WTC11 (cell line): ENCODE measurements at regions not wholly inside any gene's neighbourhood (a gene's known extent, or its start where the extent isn't known, plus 50 kb on each side); places are given as distances from the start of the nearest gene placed in this dataset.

Experiments
- ATAC-seq: fragments of 200-7000 bp; cut with Tn5 transposase; 2 replicates; pipeline ENCODE4 v1.10.0; 2021; ENCODE audit warnings: mild to moderate bottlenecking, moderate library complexity
- CTCF ChIA-PET: fragments of 300-600 bp; sonication (Branson Sonifier 250); formaldehyde crosslinking; loops from one replicate; lab custom pipeline; 2021; ENCODE audit warnings: antibody characterized with exemption; lab: Charles Lee
- POLR2A ChIA-PET: fragments of 350-600 bp; sonication (Branson Sonifier 250); formaldehyde crosslinking; loops from one replicate; lab custom pipeline; 2021; ENCODE audit warnings: antibody characterized with exemption; lab: Charles Lee
- DNase-seq: peaks from one replicate; pipeline ENCODE4 v3.0.0; 2021; ENCODE audit warnings: low spot score
- H3K27ac Mint-ChIP-seq: 2 replicates; pipeline ENCODE4 v1.8.0; 2021; ENCODE audit warnings: mixed read lengths
- H3K27me3 Mint-ChIP-seq: 2 replicates; pipeline ENCODE4 v1.8.0; 2021; ENCODE audit warnings: low read depth, mild to moderate bottlenecking, moderate library complexity, mixed read lengths
- H3K36me3 Mint-ChIP-seq: 2 replicates; pipeline ENCODE4 v1.8.0; 2021; ENCODE audit warnings: mixed read lengths
- H3K4me1 Mint-ChIP-seq: 2 replicates; pipeline ENCODE4 v1.8.0; 2022; ENCODE audit warnings: mixed read lengths
- H3K4me3 Mint-ChIP-seq: 2 replicates; pipeline ENCODE4 v1.8.0; 2021; ENCODE audit warnings: mild to moderate bottlenecking, moderate library complexity, mixed read lengths
- H3K9me3 Mint-ChIP-seq: 2 replicates; pipeline ENCODE4 v1.8.0; 2021; ENCODE audit warnings: mixed read lengths
- AR ChIP-seq: fragments of 250-450 bp; sonication (Bioruptor Pico); IDR thresholded peaks from 2 replicates; pipeline ENCODE4 v1.9.0; 2021; ENCODE audit warnings: mild to moderate bottlenecking
- ATF1 ChIP-seq: sonication (generic); formaldehyde crosslinking; IDR thresholded peaks from 2 replicates; pipeline ENCODE4 v1.8.1; 2023; ENCODE audit warnings: mild to moderate bottlenecking, moderate library complexity, missing genetic modification reagents
- CREM ChIP-seq: sonication (generic); formaldehyde crosslinking; IDR thresholded peaks from 2 replicates; pipeline ENCODE4 v1.8.1; 2022; ENCODE audit warnings: mild to moderate bottlenecking, missing genetic modification reagents, moderate library complexity
- ESRRA ChIP-seq: sonication (generic); formaldehyde crosslinking; IDR thresholded peaks from 2 replicates; pipeline ENCODE4 v1.8.1; 2022; ENCODE audit warnings: mild to moderate bottlenecking, missing genetic modification reagents, borderline replicate concordance
- FOXK1 ChIP-seq: sonication (generic); formaldehyde crosslinking; IDR thresholded peaks from 2 replicates; pipeline ENCODE4 v1.8.0; 2022; ENCODE audit warnings: mild to moderate bottlenecking, moderate library complexity, missing genetic modification reagents
- NFATC4 ChIP-seq: fragments of 250-450 bp; sonication (Bioruptor Pico); IDR thresholded peaks from 2 replicates; pipeline ENCODE4 v1.9.0; 2021; ENCODE audit warnings: mild to moderate bottlenecking
- OVOL2 ChIP-seq: fragments of 250-450 bp; sonication (Bioruptor Pico); IDR thresholded peaks from 2 replicates; pipeline ENCODE4 v1.9.0; 2021; ENCODE audit warnings: mild to moderate bottlenecking, borderline replicate concordance
- RORB ChIP-seq: fragments of 250-450 bp; sonication (Bioruptor Pico); IDR thresholded peaks from 2 replicates; pipeline ENCODE4 v1.9.0; 2021; ENCODE audit warnings: mild to moderate bottlenecking
- TEAD4 ChIP-seq: sonication (generic); formaldehyde crosslinking; IDR thresholded peaks from 2 replicates; pipeline ENCODE4 v1.8.0; 2022; ENCODE audit warnings: mild to moderate bottlenecking, missing genetic modification reagents
- TP53 ChIP-seq: sonication (generic); formaldehyde crosslinking; IDR thresholded peaks from 2 replicates; pipeline ENCODE4 v1.8.1; 2023; ENCODE audit warnings: mild to moderate bottlenecking, missing genetic modification reagents
- ZNF121 ChIP-seq: sonication (generic); formaldehyde crosslinking; IDR thresholded peaks from 2 replicates; pipeline ENCODE4 v1.8.0; 2023; ENCODE audit warnings: missing genetic modification reagents
- ZNF232 ChIP-seq: sonication (generic); formaldehyde crosslinking; IDR thresholded peaks from 2 replicates; pipeline ENCODE4 v1.8.0; 2022; ENCODE audit warnings: mild to moderate bottlenecking, missing genetic modification reagents
- ZNF423 ChIP-seq: fragments of 250-450 bp; sonication (Bioruptor Pico); IDR thresholded peaks from 2 replicates; pipeline ENCODE4 v2.1.2; 2022; ENCODE audit warnings: mild to moderate bottlenecking, moderate library complexity
- TF ChIP-seq, protein P1 (sequence below): sonication (generic); formaldehyde crosslinking; IDR thresholded peaks from 2 replicates; pipeline ENCODE4 v1.8.1; 2022; ENCODE audit warnings: missing genetic modification reagents, borderline replicate concordance
- TF ChIP-seq, protein P2 (sequence below): sonication (generic); formaldehyde crosslinking; IDR thresholded peaks from 2 replicates; pipeline ENCODE4 v1.8.0; 2022; ENCODE audit warnings: missing genetic modification reagents
- TF ChIP-seq, protein P3 (sequence below): sonication (generic); formaldehyde crosslinking; IDR thresholded peaks from 2 replicates; pipeline ENCODE4 v1.8.1; 2022; ENCODE audit warnings: mild to moderate bottlenecking, missing genetic modification reagents, moderate library complexity, borderline replicate concordance
- TF ChIP-seq, protein P4 (sequence below): sonication (generic); formaldehyde crosslinking; conservative IDR thresholded peaks from 2 replicates; pipeline ENCODE4 v1.8.1; 2022; ENCODE audit warnings: mild to moderate bottlenecking, missing genetic modification reagents
- TF ChIP-seq, protein P5 (sequence below): sonication (generic); formaldehyde crosslinking; IDR thresholded peaks from 2 replicates; pipeline ENCODE4 v1.8.1; 2023; ENCODE audit warnings: mild to moderate bottlenecking, missing genetic modification reagents, borderline replicate concordance
- TF ChIP-seq, protein P6 (sequence below): fragments of 250-450 bp; sonication (Bioruptor Pico); IDR thresholded peaks from 2 replicates; pipeline ENCODE4 v1.9.0; 2021; ENCODE audit warnings: mild to moderate bottlenecking

GRCh38 chr2:122583159-122583917, 827.9 kb downstream of the TSN start:
- DNase-seq (no peak), ATAC-seq (no peak)
- no peak for TF ChIP-seq ESRRA (CRISPR knock-in tag)
- TF ChIP-seq, protein P1, sequence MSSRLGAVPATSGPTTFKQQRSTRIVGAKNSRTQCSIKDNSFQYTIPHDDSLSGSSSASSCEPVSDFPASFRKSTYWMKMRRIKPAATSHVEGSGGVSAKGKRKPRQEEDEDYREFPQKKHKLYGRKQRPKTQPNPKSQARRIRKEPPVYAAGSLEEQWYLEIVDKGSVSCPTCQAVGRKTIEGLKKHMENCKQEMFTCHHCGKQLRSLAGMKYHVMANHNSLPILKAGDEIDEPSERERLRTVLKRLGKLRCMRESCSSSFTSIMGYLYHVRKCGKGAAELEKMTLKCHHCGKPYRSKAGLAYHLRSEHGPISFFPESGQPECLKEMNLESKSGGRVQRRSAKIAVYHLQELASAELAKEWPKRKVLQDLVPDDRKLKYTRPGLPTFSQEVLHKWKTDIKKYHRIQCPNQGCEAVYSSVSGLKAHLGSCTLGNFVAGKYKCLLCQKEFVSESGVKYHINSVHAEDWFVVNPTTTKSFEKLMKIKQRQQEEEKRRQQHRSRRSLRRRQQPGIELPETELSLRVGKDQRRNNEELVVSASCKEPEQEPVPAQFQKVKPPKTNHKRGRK (CRISPR knock-in tag), result peak; percentile 91; the same call in 1 of the 2 replicates
- Mint-ChIP-seq H3K4me3 (no peak overlapping the region), H3K36me3 (no peaks in the 10 kb centered on the region; the same call in 1 of the 2 replicates), H3K27ac (no peak overlapping the region), H3K9me3 (peaks cover 15% of the 10 kb centered on the region), H3K27me3 (peaks cover 2% of the 10 kb centered on the region; the same call in 1 of the 2 replicates), H3K4me1 (no peaks in the 10 kb centered on the region)
- POLR2A ChIA-PET, result no interaction called here
- CTCF ChIA-PET, result no interaction called here

GRCh38 chr2:122590524-122590923, 835.1 kb downstream of the TSN start:
- Mint-ChIP-seq H3K27me3 (peaks cover 2% of the 10 kb centered on the region; the same call in 1 of the 2 replicates), H3K36me3 (peaks cover 3% of the 10 kb centered on the region), H3K9me3 (peaks cover 30% of the 10 kb centered on the region), H3K27ac (no peak overlapping the region), H3K4me1 (peaks cover 4% of the 10 kb centered on the region; the same call in 1 of the 2 replicates), H3K4me3 (no peak overlapping the region)
- POLR2A ChIA-PET, result interaction anchor here (0.6 kb wide), 1 partner anchor 59 kb away, joined by 4 read pairs; no protein-coding TSS in a partner anchor
- ATAC-seq, result no peak
- CTCF ChIA-PET, result no interaction called here
- no peak for DNase-seq
- TF ChIP-seq TEAD4 (CRISPR knock-in tag) (no peak), ZNF423 (CRISPR knock-in tag) (no peak), FOXK1 (CRISPR knock-in tag) (no peak), OVOL2 (CRISPR knock-in tag) (no peak), NFATC4 (CRISPR knock-in tag) (no peak), ZNF121 (CRISPR knock-in tag) (no peak), RORB (CRISPR knock-in tag) (no peak), ZNF232 (CRISPR knock-in tag) (no peak), TP53 (no peak), ATF1 (CRISPR knock-in tag) (no peak), CREM (CRISPR knock-in tag) (no peak), AR (CRISPR knock-in tag) (no peak)
- TF ChIP-seq, protein P2, sequence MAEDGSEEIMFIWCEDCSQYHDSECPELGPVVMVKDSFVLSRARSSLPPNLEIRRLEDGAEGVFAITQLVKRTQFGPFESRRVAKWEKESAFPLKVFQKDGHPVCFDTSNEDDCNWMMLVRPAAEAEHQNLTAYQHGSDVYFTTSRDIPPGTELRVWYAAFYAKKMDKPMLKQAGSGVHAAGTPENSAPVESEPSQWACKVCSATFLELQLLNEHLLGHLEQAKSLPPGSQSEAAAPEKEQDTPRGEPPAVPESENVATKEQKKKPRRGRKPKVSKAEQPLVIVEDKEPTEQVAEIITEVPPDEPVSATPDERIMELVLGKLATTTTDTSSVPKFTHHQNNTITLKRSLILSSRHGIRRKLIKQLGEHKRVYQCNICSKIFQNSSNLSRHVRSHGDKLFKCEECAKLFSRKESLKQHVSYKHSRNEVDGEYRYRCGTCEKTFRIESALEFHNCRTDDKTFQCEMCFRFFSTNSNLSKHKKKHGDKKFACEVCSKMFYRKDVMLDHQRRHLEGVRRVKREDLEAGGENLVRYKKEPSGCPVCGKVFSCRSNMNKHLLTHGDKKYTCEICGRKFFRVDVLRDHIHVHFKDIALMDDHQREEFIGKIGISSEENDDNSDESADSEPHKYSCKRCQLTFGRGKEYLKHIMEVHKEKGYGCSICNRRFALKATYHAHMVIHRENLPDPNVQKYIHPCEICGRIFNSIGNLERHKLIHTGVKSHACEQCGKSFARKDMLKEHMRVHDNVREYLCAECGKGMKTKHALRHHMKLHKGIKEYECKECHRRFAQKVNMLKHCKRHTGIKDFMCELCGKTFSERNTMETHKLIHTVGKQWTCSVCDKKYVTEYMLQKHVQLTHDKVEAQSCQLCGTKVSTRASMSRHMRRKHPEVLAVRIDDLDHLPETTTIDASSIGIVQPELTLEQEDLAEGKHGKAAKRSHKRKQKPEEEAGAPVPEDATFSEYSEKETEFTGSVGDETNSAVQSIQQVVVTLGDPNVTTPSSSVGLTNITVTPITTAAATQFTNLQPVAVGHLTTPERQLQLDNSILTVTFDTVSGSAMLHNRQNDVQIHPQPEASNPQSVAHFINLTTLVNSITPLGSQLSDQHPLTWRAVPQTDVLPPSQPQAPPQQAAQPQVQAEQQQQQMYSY (CRISPR knock-in tag), result no peak
- TF ChIP-seq, protein P3, sequence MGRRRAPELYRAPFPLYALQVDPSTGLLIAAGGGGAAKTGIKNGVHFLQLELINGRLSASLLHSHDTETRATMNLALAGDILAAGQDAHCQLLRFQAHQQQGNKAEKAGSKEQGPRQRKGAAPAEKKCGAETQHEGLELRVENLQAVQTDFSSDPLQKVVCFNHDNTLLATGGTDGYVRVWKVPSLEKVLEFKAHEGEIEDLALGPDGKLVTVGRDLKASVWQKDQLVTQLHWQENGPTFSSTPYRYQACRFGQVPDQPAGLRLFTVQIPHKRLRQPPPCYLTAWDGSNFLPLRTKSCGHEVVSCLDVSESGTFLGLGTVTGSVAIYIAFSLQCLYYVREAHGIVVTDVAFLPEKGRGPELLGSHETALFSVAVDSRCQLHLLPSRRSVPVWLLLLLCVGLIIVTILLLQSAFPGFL (CRISPR knock-in tag), result no peak
- TF ChIP-seq, protein P4, sequence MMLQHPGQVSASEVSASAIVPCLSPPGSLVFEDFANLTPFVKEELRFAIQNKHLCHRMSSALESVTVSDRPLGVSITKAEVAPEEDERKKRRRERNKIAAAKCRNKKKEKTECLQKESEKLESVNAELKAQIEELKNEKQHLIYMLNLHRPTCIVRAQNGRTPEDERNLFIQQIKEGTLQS, result no peak
- TF ChIP-seq, protein P5, sequence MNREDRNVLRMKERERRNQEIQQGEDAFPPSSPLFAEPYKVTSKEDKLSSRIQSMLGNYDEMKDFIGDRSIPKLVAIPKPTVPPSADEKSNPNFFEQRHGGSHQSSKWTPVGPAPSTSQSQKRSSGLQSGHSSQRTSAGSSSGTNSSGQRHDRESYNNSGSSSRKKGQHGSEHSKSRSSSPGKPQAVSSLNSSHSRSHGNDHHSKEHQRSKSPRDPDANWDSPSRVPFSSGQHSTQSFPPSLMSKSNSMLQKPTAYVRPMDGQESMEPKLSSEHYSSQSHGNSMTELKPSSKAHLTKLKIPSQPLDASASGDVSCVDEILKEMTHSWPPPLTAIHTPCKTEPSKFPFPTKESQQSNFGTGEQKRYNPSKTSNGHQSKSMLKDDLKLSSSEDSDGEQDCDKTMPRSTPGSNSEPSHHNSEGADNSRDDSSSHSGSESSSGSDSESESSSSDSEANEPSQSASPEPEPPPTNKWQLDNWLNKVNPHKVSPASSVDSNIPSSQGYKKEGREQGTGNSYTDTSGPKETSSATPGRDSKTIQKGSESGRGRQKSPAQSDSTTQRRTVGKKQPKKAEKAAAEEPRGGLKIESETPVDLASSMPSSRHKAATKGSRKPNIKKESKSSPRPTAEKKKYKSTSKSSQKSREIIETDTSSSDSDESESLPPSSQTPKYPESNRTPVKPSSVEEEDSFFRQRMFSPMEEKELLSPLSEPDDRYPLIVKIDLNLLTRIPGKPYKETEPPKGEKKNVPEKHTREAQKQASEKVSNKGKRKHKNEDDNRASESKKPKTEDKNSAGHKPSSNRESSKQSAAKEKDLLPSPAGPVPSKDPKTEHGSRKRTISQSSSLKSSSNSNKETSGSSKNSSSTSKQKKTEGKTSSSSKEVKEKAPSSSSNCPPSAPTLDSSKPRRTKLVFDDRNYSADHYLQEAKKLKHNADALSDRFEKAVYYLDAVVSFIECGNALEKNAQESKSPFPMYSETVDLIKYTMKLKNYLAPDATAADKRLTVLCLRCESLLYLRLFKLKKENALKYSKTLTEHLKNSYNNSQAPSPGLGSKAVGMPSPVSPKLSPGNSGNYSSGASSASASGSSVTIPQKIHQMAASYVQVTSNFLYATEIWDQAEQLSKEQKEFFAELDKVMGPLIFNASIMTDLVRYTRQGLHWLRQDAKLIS, result no peak
- TF ChIP-seq, protein P6, sequence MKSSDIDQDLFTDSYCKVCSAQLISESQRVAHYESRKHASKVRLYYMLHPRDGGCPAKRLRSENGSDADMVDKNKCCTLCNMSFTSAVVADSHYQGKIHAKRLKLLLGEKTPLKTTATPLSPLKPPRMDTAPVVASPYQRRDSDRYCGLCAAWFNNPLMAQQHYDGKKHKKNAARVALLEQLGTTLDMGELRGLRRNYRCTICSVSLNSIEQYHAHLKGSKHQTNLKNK (CRISPR knock-in tag), result no peak
